Stimulated activated CD4-positive, alpha-beta T cell treated with anti-CD3 and anti-CD28 coated beads, TNF-alpha, amount 100 ng/mL, for 48 hours (primary cell): ENCODE measurements at regions not wholly inside any gene's neighbourhood (a gene's known extent, or its start where the extent isn't known, plus 50 kb on each side); places are given as distances from the start of the nearest gene placed in this dataset.

ENCODE experiments used
- DNase-seq, 3 donors: peaks; one replicate each; pipeline ENCODE4 v3.0.0-alpha.2; 2020; ENCODE audit warnings: low read depth in 3 of 3

DNA sequence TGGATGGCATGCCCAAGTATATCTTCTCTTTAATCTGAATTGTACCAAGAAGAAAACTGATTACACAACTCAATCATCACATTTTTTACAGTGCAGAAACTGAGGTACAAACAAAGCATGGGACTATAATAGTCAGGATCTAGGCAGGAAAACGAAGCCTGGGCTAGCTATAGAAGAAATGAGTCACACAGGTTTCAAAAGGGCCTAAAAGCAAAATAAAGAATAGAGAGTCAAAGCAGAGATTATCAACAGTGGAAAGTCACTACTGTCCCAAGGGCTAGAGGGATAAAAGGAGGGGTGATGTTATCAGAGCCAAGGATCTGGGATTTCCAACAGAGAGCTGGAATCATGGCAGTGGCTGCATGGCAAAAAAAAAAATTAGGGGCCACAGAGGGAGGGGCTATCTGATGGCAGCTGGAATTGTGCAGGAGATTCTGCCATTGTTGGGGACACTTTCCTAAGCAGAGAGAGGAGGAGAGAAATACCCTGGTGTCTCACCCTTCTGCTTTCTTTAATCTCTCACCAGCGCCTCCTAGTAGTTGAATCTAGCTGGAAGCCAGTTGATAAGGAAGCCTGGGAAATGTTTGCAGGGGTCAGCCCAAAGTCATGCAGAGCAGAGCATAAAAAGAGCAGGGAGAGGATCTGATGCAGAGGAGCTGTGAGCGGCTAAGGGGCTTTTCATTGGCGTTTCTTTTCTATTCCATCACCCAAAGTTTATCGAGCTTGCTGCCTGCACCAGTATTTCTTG, 343.2 kb downstream of the ACTL7B start:
- DNase-seq: no peak

DNA sequence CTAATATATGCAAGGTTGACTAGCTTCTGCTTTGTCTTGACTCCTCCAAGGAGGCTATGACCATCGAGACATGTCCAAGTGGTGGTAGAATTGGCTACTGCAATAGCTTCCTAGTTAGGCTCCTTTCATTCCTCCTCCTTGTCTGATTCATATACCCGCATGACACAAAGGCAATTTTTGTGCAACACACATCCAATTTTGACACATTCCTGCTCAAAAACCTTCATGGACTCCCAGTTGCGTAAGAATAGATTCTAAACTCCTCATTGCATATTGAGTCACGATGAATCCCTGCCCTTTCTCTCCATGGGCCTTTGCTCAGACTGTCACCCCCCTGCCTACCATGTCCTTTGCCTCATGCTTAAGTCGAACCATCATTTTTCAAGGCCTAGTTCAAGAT, 344.5 kb downstream of the ACTL7B start:
- no peak for DNase-seq

DNA sequence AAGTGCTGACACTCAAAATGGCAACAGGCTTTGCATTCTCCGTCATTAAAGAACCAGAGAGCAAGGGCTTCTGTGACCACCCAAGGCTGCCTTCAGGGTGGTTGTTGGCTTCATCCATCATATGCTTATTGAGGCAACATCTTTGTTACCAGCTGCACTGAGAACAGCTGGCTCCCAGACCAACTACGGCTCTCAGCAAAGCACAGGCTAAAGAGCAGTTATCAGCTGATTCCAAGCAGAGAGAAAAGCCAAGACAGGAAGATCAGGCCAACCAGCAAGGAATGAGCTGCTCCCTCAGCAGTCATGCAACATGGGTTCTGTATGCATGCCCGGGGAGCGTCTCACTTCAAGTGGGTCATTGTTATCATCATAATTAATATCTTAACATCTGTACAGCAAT, 358.9 kb downstream of the ACTL7B start:
- DNase-seq: no peak

DNA sequence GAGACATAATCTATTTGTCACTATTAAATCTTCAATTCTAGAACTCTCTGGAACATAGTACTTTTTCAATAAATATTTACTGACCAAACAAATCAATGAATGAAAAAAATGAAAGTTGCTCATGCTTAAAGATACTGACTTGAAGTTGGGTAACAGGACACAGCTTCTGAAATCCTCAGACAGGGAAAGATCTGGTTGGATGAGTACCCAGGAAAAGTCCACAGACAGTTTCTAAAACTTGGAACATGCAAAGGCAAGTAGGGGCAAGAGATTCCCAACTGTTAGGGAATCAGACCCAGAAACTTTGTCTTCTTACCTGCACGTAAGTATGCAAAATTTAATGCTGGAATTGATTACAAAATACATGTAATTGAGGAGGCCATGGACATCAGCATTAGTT, 366.2 kb downstream of the ACTL7B start:
- DNase-seq: no peak

DNA sequence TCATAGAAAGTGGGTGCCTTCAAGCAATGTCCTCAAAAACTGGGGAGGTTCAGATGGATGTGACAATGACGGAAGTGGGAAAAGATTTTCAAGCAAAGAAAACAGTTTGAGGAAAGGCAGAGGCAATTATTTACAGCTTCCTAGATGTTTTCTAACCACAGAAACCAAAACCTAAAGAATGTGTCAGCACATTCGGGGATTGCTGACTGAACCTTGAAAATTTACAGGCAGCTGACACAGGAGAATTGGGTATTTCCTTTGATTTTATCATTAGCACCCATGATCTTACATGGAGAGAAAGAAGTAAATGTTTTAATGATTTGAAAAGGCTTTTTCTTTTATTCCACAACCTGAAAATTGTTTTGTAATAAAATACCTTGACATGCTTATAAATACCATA, 369.0 kb downstream of the ACTL7B start:
- DNase-seq: no peak

DNA sequence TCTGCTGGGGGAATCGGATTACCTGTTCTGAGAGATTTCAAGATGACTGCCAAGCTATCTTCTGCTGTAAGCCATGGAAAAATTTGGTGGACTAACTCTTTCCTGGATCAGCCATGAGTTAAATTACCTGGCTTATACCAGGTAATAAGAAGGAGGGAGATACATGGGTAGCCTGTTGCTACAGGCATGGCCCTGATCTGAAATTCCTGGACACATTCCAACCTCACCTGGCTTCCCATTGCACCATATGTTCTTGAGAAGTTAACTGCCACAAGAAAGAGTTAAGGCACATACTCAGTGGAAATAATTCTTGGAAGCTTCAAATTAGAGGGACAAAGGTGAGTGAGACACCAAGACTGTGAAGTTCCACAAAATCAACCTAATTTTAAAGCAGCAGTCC, 371.3 kb downstream of the ACTL7B start:
- no peak for DNase-seq

DNA sequence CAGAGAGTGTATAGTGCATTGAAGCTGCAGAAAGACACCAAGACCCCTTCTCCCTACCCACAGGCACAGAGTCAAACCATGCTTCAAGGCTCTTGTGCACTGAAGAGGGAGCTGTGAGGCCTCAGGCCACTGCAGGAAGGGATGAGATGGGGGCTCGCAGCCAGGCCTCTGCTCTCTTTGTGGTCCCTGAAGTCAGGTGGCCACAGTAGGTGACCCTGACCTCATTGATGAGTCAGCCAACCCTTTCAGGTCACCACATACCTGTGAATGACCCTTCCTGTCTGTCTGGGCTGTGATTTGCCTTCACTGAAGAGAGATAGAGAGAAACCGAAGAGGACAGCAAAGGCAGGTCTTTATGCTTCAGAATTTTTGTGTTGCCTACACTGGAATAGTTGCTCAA, 372.1 kb downstream of the ACTL7B start:
- DNase-seq: no peak

DNA sequence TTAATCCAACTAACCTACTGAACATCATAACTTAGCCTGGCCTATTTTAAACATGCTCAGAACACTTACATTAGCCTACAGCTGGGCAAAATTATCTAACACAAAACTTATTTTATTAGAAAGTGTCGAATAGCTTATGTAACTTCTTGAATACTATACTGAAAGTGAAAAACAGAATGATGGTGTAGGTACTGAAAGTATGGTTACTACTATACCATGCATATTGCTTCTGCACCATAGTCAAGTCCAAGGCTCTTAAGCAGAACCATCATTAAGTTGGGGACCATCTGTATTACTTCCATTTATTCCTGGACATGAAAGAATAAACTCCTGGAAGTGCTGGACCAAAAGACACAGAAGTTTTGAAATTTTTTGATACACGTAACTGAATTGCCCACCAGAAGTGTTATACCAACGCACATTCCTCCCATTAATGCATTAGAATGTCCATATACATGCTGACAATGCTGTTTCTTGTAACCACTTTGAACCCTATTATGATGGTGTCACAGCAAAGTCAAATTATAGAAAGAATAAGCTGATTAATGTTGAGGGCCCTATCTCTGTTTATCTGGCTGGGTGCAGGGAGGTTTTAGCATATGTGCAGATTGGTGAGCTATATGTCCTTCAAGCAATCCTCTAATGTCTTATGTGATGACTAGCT, 375.7 kb downstream of the ACTL7B start:
- no peak for DNase-seq

DNA sequence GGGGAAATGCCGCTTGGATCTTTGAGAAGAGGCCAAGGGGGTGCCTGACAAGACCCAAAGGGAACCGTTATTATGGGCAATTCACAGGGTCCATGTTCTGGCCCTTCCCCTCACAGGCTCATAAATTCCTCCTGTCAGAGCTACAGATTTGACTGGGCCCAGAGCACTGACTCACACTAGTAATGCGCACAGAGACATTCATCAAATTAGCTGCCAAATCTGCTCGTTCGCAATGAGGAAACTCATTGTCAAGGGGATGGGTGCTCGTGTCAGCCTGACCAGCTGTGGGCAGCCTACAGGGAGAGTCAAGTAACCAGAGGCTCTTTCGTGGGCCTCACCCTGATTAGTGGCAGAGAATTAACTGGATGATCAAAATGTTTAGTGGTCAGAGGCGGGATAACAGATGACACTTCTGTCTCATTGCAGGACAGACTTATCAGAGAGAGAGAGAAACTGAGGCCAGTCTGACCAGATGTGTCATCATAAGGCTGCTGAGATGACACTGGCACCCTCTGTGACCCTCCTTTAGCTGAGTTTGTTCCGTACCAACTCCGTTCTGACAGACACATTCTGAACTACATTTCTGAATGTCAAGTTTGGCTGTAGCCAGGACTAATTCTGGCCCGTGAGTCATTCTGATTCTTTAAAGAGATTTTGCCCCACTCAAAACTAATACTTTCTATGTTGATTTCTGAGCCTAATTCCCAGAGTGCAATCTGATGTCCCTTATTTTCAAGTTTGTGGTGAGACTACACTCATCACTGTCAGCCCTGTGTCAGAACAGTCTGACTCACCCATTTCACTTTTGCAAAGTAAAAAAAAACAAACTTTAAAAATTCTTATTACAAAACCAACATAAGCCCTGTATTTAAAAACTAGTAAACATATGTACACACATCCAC, 377.1 kb downstream of the ACTL7B start:
- no peak for DNase-seq

DNA sequence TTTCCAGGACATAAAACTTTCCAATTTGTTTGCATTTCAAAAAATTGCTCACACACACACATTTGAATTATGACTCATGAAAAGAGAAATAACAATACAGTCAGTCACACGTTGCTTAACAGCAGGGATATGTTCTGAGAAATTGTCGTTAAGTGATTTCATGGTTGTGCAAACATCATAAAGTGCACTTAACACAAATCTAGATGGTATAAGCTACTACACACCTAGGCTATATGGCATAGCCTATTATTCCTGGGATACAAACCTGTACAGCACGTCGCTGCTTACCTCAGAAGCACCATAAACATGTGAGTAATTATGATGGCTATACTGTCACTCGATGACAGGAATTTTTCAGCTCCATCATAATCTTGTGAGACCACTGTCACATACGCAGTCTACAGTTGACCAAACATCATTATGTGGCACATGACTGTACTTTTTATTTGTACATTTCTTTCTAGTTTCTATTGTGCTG, 378.2 kb downstream of the ACTL7B start:
- no peak for DNase-seq

DNA sequence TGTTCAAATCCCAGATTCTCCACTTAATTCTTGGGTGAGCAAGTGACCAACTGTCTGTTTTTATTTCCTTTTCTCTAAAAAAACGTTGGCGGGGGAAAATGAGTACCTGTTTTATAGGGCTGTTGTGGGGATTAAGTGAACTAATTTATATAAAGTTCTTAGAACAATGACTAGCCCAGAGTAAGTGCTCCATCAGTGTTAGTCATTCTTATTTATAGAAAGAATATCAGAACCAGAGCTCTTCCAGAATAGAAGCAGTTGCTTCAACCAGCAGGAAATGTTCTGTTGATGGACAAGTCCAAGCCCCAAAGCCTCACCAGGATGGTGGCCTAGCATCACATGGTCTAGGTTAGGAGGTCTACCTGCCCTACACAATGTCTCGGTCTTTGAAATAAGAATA, 379.2 kb downstream of the ACTL7B start:
- DNase-seq: no peak

DNA sequence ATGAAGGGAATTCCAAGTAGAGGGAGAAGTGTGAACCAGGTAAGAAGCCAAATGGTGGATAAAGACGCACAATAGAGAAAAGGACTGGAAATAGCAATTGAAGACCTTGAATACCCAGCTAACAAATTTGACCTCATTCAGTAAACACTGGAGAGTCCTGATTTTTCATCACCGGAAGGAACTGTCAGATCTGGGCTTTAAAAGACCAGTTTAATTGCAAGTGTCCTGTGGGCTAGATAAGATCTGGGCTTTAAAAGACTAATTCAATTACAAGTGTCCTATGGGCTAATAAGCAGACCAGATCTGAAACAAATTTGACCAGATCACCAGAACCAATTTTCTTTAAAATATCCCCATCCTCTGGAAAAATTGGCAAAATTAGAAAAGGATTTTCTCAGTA, 380.0 kb downstream of the ACTL7B start:
- DNase-seq: no peak

DNA sequence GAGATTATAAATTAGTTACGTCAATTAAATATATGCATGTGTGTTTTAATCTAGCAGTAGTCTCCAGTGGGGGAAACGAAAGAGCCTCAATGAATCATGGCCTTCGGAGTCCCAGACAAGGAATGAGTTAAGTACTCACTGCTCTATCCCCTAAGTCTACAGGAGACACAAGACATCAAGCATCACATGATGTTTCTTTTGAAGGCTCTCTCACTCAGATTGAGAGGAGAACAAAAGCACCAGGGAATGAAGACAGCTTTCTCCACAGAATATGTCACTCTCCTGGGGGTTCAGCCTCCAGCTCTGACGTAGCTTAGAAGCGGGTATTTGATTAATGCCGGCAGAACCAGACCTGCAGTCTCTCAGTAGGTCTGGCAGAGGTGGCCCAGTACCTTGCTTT, 381.4 kb downstream of the ACTL7B start:
- no peak for DNase-seq

DNA sequence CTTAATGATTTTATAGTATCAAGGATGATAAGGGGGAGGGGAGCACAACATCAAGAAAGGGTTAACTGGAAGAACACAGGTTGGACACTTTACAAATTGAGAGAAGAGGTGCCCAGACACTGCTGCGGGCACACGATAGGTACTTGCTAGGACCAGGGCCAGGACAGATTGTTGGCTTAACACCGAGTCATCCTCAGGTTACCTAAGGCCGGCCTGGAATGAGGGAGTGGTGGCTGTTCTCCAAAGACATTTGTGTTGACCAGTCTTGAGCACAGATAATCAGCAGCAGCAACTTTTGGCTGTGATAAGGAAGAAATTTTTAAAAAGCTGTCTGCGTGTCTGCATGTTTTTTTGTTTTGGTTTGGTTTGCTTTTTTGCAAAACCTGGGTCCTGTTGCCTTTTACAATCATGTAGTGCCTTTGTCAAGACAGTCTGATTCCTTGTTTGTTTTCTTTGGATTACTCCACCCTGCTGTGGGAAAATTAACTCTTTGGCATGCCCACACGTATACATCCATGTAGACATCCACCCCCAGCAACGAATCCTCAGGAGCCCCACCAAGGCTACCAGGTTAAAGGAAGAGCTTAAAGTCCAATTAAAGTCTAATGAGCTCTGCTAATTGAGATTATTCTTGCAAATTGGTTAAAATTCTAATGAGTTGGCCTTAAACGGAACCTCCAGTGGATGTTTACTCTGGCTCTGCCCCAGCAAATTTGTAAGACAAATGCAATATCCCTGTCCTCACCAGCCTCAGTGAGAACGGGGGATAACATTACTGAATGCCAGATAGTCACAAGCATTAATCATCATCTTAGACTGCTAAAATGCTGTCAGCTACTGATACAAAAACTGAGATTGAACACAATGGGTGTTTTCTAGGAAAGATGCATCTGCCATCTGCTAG, 382.3 kb downstream of the ACTL7B start:
- DNase-seq: no peak

DNA sequence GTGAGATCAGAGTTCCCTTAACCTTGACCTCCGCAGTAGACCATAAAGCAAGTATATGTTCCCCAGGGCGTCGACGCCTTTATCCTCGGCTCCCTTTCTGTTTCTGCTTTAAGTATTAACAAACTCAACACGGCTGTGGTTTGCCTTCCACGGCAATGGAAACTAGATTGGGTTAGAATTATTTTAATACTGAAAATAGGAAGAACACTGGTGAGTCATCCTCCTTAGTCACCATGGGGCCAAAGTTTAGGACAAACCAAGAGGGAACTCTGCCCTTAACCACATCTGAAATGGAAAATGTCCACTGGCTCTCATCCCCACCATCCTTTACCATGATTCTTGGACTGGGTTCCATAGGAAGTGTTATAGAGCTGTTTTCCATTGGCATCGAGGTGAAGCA, 386.1 kb downstream of the ACTL7B start:
- no peak for DNase-seq

DNA sequence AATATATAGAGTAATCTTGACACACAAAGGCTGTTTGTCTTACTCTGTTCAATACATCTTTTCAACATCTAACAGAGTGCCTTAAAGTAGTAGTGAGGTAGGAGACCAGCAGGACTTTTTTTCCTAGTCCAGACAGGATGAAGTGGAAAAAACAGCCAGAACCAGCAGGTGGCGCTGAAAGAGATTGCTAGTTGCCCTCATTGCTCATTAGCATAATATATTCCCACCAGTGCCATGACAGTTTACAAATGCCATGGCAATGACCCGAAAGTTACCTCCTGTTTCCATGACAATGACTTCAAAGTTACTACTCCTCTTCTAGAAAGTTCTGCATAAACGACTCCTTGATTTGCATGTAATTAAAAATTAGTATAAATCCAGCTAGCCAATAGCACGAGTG, 387.4 kb downstream of the ACTL7B start:
- DNase-seq: peak; percentile 7 to 19 (median 13)

DNA sequence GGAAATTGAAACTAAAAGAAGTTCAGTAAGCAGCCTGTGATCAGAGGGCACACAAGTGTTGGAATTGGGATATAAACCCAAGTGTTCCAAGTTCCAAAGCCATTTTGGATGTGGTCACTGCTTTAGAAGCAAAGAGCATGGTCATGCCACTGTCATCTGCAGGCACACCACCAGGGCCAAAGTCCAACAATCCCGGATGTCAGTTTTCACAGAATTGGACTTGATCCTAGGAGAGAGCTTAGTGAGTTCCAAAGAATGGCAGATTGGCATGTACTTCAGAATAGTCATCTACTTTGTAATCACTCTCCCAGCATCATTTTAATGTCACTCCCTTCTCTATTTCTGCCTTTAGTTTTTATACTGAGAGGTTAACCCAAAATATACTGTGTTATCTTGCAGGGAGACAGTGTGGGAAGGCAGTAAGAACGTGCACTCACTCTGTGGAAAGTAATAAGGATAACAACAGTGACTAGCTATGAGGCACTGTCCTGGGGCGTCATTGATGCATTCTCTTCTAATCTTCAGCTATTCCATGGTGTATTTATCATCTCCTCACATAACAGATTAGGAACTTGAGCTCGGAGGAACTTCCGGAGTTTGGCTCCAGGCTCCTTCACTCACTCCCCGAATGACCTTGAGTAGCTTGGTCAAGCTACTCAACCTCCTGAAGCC, 388.0 kb downstream of the ACTL7B start:
- no peak for DNase-seq

DNA sequence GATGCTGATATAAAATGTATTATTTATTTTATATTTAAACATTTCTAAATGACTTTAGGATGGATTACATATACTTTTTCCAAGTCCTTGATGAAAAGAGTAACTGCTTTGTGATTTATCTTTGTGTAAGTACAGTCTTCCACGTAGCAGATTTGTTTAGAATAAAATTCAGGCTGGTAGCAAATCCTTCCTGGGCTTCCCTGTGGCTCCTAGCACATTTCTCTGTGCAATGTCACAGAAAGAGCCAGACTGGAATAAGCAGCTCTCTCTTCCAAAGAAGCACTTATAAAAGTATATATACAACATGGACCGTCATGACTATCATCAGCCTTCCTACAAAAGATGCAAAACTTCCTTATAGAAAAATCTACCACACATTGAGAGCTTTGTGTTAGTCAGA, 388.6 kb downstream of the ACTL7B start:
- no peak for DNase-seq

DNA sequence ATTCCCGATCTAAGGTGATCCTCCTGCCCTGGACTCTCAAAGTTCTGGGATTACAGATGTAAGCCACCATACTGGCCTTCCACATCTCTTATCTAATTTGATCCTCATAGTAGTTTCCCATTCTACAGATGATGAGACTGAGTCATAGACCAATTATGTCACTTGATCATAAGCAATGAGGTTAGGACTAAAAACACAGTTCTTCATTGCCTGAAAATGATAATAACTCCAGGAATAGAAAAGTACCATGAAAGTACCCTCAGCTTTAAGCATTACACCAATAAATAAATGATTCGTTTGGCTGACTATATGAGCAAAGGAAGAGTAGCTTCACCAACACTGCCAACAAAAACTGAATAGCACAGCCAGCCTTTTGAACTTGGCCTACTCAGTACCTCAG, 389.5 kb downstream of the ACTL7B start:
- DNase-seq: no peak

DNA sequence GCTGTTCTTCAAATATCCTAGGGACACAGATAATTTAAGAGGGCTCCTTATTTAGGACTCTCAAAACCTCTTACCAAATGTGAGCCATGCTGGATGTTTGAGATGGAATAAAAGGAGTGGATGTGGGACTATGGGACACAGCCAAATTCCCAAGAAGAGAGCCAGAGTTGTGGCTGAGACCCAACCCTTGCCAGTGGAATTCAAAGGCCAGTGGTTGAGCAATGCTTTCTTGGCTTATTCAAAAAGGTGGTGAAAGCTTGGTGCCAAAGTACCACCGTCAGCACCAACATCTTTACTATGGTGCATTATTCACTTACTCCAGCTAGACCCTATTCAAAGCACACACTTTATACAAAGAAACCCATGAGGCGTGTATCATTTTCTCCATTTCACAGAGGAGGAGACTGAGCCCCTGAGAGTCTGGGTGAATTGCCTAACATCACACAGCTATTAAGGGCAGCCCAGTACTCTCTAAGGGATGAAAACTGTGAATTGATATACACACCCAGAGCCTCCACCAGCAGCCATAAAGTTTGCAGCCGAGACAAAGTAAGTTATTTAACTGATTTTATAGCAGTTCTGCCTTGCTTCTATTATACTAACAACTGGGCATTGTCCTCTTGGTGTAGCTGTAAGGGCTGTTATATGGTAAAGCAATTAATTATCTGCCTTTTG, 391.7 kb downstream of the ACTL7B start:
- no peak for DNase-seq
